BLaER1 treated with 17β-estradiol and CSF1 and Interleukin-3, amounts not matched to agents 10 nM and 100 nM (cell line): ENCODE measurements at regions not wholly inside any gene's neighbourhood (a gene's known extent, or its start where the extent isn't known, plus 50 kb on each side); places are given as distances from the start of the nearest gene placed in this dataset.
A peak's percentile ranks its signal among the peaks of the same experiment; 100 is the strongest.

Source experiments
- H3K27ac ChIP-seq, 11 experiments: shearing (Covaris generic); formaldehyde crosslinking; 2 replicates each; pipeline ENCODE4 v1.8.1; 2022
- H3K27me3 ChIP-seq, 11 experiments: shearing (Covaris generic); formaldehyde crosslinking; 2 replicates each; pipeline ENCODE4 v1.8.1; 2022
- H3K36me3 ChIP-seq, 11 experiments: shearing (Covaris generic); formaldehyde crosslinking; 2 replicates each; pipeline ENCODE4 v1.8.1; 2022
- H3K4me1 ChIP-seq, 10 experiments: shearing (Covaris generic); formaldehyde crosslinking; 2 replicates each; pipeline ENCODE4 v1.8.1; 2022
- H3K4me2 ChIP-seq, 11 experiments: shearing (Covaris generic); formaldehyde crosslinking; 2 replicates each; pipeline ENCODE4 v1.8.1; 2022
- H3K4me3 ChIP-seq, 10 experiments: shearing (Covaris generic); formaldehyde crosslinking; 2 replicates each; pipeline ENCODE4 v1.8.1; 2022
- H3K9ac ChIP-seq, 11 experiments: shearing (Covaris generic); formaldehyde crosslinking; 2 replicates each; pipeline ENCODE4 v1.8.1; 2022
- H3K9me3 ChIP-seq, 11 experiments: shearing (Covaris generic); formaldehyde crosslinking; replicated peaks in 1 of 11; 2 replicates each; pipeline ENCODE4 v1.8.1; 2022
- H4K20me1 ChIP-seq, 11 experiments: shearing (Covaris generic); formaldehyde crosslinking; 2 replicates each; pipeline ENCODE4 v1.8.1; 2022
- Cebpa-rat ChIP-seq, 11 experiments: shearing (Covaris generic); IDR thresholded peaks; 2 replicates each; pipeline ENCODE4 v1.8.1; 2022

GRCh38 chr1:243924188-243924587 is 74.1 kb upstream of the AKT3 start:
- H3K4me1 ChIP-seq = peaks cover 0 to 13% (median 0%) of the 10 kb centered on the region in 10 experiments; a peak in 5 of 20 replicates
- no peak overlapping the region for H3K27ac ChIP-seq

DNA sequence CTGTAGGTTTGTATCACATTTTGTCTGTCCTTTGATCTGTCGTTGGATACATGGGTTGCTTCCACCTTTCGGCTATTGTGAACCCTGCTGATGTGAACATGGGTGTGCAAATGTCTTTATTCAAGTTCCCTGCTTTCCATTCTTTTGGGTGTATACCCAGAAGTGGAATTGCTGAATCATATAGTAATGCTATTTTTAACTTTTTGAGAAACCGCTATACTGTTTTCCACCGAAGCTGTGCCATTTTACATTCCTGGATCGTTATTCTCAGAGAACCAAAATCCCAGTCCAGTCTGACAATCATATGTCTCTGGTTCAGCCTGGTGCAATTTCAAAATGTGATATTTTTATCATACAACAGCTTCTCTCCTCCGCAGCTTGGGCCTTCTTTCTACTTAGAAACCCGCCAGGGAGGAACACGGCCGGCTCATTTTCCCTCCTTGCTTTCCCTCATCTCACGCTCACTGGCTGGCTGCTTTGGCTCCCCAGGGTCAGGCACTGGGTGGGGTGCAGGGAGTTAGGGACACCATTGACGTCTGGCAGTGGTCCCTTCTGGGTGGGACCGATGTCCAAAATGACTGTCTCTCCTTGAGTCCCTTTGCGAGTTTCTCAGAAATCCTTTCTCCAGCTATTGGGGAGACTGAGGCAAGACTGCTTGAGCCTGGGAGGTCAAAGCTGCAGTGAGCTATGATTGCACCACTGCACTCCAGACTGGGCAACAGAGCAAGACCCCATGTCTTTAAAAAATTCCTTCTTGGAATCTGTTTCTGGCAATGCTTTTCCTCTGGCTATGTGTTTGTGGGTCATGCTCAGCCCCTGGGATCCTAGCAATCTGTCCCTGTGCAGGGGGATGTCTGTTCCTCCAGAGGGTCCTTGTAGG is 73.5 kb upstream of the AKT3 start:
- Histone ChIP-seq H3K36me3 (no peaks in the 10 kb centered on the region), H4K20me1 (no peaks in the 10 kb centered on the region), H3K4me3 (no peak overlapping the region), H3K27me3 (no peaks in the 10 kb centered on the region), H3K4me1 (peaks cover 0 to 13% (median 0%) of the 10 kb centered on the region in 10 experiments; a peak in 5 of 20 replicates), H3K27ac (no peak overlapping the region), H3K4me2 (no peak overlapping the region), H3K9me3 (no peaks in the 10 kb centered on the region), H3K9ac (no peak overlapping the region)
- no peak for TF ChIP-seq Cebpa-rat (IDR thresholded peaks at IDR 0.05)

More at GRCh38 chr1:243924188-243924587, 74.1 kb upstream of the AKT3 start:
- Histone ChIP-seq H3K27me3 (no peaks in the 10 kb centered on the region), H4K20me1 (no peaks in the 10 kb centered on the region), H3K9me3 (no peaks in the 10 kb centered on the region), H3K9ac (no peak overlapping the region), H3K36me3 (no peaks in the 10 kb centered on the region), H3K4me2 (no peak overlapping the region), H3K4me3 (no peak overlapping the region)
- TF ChIP-seq Cebpa-rat (IDR thresholded peaks at IDR 0.05) = no peak

DNA sequence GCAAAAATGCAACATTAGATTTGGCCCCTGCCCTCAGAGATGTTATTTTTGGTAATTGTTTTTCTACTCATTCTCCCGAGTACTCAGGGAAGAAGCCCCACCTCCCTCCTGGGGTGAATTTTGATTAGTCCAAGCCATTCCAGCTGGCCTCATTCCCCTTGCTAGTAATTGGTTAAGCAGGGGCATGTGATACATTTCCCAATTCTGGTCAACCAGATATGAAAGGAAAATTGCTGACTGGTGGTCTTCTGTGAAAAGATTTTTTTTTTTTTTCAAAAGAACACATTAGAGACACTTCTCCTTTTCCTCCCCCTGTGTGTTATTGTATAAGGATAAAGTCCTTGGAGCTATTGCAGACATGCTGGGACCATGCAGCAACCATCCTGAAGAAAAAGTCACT is 71.1 kb upstream of the AKT3 start:
- H3K4me3 ChIP-seq = no peak overlapping the region
- no peaks in the 10 kb centered on the region for H3K36me3 ChIP-seq
- peaks cover 0 to 13% (median 0%) of the 10 kb centered on the region in 10 experiments; a peak in 5 of 20 replicates for H3K4me1 ChIP-seq
- no peak for TF ChIP-seq Cebpa-rat (IDR thresholded peaks at IDR 0.05)
- H3K27ac ChIP-seq = no peak overlapping the region
- no peak overlapping the region for H3K9ac ChIP-seq
- no peaks in the 10 kb centered on the region for H4K20me1 ChIP-seq
- H3K9me3 ChIP-seq = peaks cover 0 to 6% (median 0%) of the 10 kb centered on the region in 11 experiments; a peak in 1 of 22 replicates
- H3K4me2 ChIP-seq = peak overlapping the region in 3 of 11 experiments; percentile 12 to 22 (median 12); a peak in 3 of 22 replicates
- peaks cover 0 to 15% (median 6%) of the 10 kb centered on the region in 11 experiments; a peak in 9 of 22 replicates for H3K27me3 ChIP-seq

GRCh38 chr1:243917863-243918565 is 68.0 kb upstream of the AKT3 start:
- no peak overlapping the region for H3K9ac ChIP-seq
- no peaks in the 10 kb centered on the region for H3K36me3 ChIP-seq
- peaks cover 0 to 13% (median 0%) of the 10 kb centered on the region in 10 experiments; a peak in 5 of 20 replicates for H3K4me1 ChIP-seq
- no peak overlapping the region for H3K4me3 ChIP-seq
- no peak overlapping the region for H3K27ac ChIP-seq
- H3K9me3 ChIP-seq = peaks cover 0 to 6% (median 0%) of the 10 kb centered on the region in 11 experiments; a peak in 1 of 22 replicates
- 0 out of 22 replicates have a peak overlapping the region, but pooled peaks of 1 of the 11 experiments have one; percentile 25 for H3K4me2 ChIP-seq
- H3K27me3 ChIP-seq = peaks cover 0 to 15% (median 6%) of the 10 kb centered on the region in 11 experiments; a peak in 9 of 22 replicates
- no peak for TF ChIP-seq Cebpa-rat (IDR thresholded peaks at IDR 0.05)
- H4K20me1 ChIP-seq = no peaks in the 10 kb centered on the region

DNA sequence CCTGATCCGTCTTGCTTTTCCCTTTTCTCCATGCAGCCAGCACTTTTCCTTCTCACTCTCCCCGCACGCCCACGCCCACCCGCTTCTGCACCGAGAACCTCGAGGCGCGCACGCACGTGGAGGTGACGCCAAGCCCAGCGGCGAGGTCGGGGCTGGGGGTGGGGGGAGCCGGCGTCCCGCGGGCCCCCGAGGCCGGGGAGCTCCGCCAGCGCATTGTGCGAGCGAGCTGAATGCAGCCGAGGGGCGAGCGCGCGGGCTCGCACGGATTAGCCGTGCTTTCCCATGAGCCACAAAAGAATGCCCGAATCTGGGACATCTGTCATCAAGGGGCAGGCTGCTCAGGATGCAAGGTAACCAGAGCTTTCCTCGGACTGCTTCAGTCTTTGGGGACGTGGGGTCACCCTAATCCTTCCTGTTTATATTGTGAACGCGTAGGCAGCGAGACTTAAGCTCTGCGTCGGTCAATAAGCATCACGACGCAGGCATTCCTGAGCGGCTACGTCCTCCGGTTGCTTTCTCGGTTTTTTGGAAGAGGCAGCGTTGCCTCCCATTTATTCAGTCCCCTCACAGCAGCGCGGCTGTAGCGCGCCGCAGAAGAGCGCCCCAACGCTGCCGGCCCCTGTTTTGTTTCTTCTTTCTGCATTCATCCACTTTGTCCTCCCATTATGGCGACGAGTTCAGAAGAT is 67.3 kb upstream of the AKT3 start:
- no peak overlapping the region for H3K4me3 ChIP-seq
- no peaks in the 10 kb centered on the region for H3K36me3 ChIP-seq
- H3K4me1 ChIP-seq = peaks cover 0 to 13% (median 0%) of the 10 kb centered on the region in 10 experiments; a peak in 5 of 20 replicates
- H3K9me3 ChIP-seq = peaks cover 0 to 6% (median 0%) of the 10 kb centered on the region in 11 experiments; a peak in 1 of 22 replicates
- no peak overlapping the region for H3K27ac ChIP-seq
- TF ChIP-seq Cebpa-rat (IDR thresholded peaks at IDR 0.05) = no peak
- no peak overlapping the region for H3K4me2 ChIP-seq
- H3K9ac ChIP-seq = no peak overlapping the region
- H4K20me1 ChIP-seq = no peaks in the 10 kb centered on the region
- peaks cover 0 to 15% (median 6%) of the 10 kb centered on the region in 11 experiments; a peak in 9 of 22 replicates for H3K27me3 ChIP-seq

DNA sequence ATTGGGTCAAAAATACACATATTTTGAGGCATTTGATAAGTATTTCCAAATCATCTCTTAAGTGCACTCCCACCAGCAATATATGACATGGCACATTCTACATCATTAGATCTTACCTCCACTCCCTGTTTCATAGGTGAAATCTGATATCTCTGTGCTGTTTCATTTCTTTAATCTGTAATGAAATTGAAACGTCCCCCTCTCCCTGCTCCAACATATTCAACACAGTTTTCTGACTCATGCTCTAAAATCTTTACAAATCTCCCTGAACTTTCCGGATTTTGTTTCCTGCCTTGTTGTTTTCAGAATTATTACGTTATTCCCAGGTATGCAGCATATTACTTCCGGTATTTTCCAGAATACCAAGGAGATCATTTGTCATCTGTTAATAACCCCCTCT is 66.1 kb upstream of the AKT3 start:
- Histone ChIP-seq H3K36me3 (no peaks in the 10 kb centered on the region), H3K4me3 (no peak overlapping the region), H3K9ac (no peak overlapping the region), H3K9me3 (peaks cover 0 to 6% (median 0%) of the 10 kb centered on the region in 11 experiments; a peak in 1 of 22 replicates), H3K4me1 (peaks cover 0 to 10% (median 0%) of the 10 kb centered on the region in 10 experiments; a peak in 5 of 20 replicates), H4K20me1 (no peaks in the 10 kb centered on the region), H3K27me3 (peaks cover 0 to 15% (median 6%) of the 10 kb centered on the region in 11 experiments; a peak in 9 of 22 replicates), H3K4me2 (no peak overlapping the region), H3K27ac (no peak overlapping the region)
- TF ChIP-seq Cebpa-rat (IDR thresholded peaks at IDR 0.05) = no peak

DNA sequence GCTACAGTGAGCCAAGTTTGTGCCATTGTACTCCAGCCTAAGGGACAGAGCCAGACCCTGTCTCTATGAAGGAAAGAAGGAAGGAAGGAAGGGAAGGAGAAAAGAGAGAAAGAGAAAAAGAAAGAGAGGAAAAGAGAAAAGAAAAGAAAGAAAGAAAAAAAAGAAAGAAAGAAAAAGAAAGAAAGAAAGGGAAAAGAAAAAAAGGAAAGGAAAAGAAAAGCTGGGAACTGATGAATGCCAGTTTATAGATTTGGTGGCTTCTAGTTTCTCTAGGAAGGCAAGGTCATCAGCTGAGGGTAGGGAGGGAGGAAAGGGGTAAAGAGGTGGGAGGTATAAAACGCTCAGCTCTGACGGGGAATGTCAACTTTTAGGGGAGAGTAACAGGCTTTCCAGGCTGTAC is 62.3 kb upstream of the AKT3 start:
- Histone ChIP-seq H3K4me2 (no peak overlapping the region), H3K9me3 (peaks cover 0 to 13% (median 0%) of the 10 kb centered on the region in 11 experiments; a peak in 3 of 22 replicates), H3K4me1 (peaks cover 0 to 9% (median 3%) of the 10 kb centered on the region in 10 experiments; a peak in 5 of 20 replicates), H3K4me3 (no peak overlapping the region), H4K20me1 (no peaks in the 10 kb centered on the region), H3K9ac (no peak overlapping the region), H3K27ac (no peak overlapping the region), H3K27me3 (peaks cover 0 to 7% (median 0%) of the 10 kb centered on the region in 11 experiments; a peak in 5 of 22 replicates), H3K36me3 (no peaks in the 10 kb centered on the region)
- no peak for TF ChIP-seq Cebpa-rat (IDR thresholded peaks at IDR 0.05)

DNA sequence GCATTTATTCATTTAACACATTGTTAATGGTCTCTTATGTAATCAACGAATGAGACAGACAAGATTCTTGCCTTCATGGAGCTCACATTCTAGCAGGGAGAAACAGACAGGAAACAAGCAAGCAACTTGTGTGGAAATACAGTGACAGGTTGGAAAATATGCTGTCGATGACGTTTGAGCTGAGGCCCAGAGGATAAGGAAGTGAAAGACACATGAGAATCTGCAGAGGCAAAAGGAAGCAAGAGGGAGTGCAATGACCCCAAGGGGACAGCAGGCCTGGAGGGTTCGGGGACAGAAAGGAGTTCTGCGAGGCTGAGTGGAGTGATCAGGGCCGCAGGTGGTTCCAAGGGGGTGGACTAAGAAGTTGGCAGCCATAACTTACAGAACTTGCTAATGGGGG is 60.6 kb upstream of the AKT3 start:
- peaks cover 0 to 13% (median 0%) of the 10 kb centered on the region in 11 experiments; a peak in 3 of 22 replicates for H3K9me3 ChIP-seq
- H3K27me3 ChIP-seq = no peaks in the 10 kb centered on the region
- no peak for TF ChIP-seq Cebpa-rat (IDR thresholded peaks at IDR 0.05)
- no peak overlapping the region for H3K4me3 ChIP-seq
- H3K9ac ChIP-seq = no peak overlapping the region
- H4K20me1 ChIP-seq = no peaks in the 10 kb centered on the region
- H3K4me1 ChIP-seq = peaks cover 0 to 9% (median 3%) of the 10 kb centered on the region in 10 experiments; a peak in 5 of 20 replicates
- H3K4me2 ChIP-seq = peak overlapping the region in 3 of 11 experiments; percentile 36 to 43 (median 39); a peak in 4 of 22 replicates
- H3K27ac ChIP-seq = no peak overlapping the region; a peak in 1 of 22 replicates
- no peaks in the 10 kb centered on the region for H3K36me3 ChIP-seq
